ENCODE measurements at regions not wholly inside any gene's neighbourhood (a gene's known extent, or its start where the extent isn't known, plus 50 kb on each side); places are given as distances from the start of the nearest gene placed in this dataset.

DNA sequence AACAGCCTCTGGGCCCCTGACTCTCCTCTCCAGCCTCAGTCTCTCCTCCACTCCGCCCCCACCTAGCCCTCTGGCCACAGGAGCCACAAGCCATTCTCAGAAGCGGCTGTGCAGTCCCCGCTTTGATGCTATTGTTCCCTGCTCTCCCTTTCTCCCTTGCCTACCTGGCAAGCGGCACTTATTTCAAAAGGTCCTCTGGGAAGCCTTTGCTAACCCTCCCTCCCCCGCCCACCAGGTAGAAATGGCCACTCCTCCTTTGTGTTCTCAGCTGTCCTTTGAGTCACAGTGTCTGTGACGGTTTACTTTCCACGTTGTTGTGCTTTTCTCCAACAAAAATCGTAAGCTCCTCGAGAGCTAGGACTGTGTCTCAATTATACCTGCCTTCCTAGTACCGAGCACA, 338.4 kb upstream of the PROX1 start:
- Histone ChIP-seq H3K4me2 (ENCODE audit: low read length) (no peak overlapping the region), H3K27ac (ENCODE audit: low read length) (no peak overlapping the region), H3K4me3 (ENCODE audit: low read length) (no peak overlapping the region), H2AFZ (ENCODE audit: low read depth, low read length) (no peak overlapping the region), H3K27me3 (ENCODE audit: low read depth, low read length) (peaks cover 63% of the 10 kb centered on the region), H3K79me2 (ENCODE audit: low read length) (no peaks in the 10 kb centered on the region), H4K20me1 (ENCODE audit: insufficient read depth, low read length) (no peaks in the 10 kb centered on the region), H3K9ac (ENCODE audit: low read length) (no peak overlapping the region), H3K4me1 (ENCODE audit: low read length) (no peaks in the 10 kb centered on the region), H3K9me3 (ENCODE audit: insufficient read depth, low read length) (no peaks in the 10 kb centered on the region), H3K36me3 (replicated peaks; ENCODE audit: low read depth, low read length) (no peaks in the 10 kb centered on the region)
- TF ChIP-seq EZH2phosphoT487 (IDR thresholded peaks at IDR 0.05; ENCODE audit: low read depth) = no peak
- TF ChIP-seq, protein P1, sequence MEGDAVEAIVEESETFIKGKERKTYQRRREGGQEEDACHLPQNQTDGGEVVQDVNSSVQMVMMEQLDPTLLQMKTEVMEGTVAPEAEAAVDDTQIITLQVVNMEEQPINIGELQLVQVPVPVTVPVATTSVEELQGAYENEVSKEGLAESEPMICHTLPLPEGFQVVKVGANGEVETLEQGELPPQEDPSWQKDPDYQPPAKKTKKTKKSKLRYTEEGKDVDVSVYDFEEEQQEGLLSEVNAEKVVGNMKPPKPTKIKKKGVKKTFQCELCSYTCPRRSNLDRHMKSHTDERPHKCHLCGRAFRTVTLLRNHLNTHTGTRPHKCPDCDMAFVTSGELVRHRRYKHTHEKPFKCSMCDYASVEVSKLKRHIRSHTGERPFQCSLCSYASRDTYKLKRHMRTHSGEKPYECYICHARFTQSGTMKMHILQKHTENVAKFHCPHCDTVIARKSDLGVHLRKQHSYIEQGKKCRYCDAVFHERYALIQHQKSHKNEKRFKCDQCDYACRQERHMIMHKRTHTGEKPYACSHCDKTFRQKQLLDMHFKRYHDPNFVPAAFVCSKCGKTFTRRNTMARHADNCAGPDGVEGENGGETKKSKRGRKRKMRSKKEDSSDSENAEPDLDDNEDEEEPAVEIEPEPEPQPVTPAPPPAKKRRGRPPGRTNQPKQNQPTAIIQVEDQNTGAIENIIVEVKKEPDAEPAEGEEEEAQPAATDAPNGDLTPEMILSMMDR (IDR thresholded peaks at IDR 0.05; ENCODE audit: low read depth, low read length) = no peak

DNA sequence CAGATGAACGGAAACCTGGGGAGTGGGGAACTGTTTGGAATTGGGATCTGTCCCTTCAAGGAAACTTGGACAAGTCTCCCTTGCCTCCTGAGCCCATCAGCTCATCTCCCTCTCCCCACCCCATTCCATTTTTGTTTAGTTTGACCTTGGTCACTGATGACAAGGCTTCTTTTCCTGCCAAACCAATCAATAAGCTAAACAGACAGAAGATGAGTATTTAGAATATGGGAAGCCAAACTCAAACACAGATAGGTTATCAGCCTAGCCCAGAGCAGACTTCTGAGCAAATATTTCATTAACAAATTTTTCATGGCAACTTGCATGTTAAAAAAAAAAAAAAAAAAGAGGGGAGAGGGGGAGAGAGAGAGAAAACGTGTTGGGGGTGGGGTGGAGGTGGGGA, 337.2 kb upstream of the PROX1 start:
- Histone ChIP-seq H3K4me3 (ENCODE audit: low read length) (no peak overlapping the region), H3K4me2 (ENCODE audit: low read length) (no peak overlapping the region), H4K20me1 (ENCODE audit: insufficient read depth, low read length) (no peaks in the 10 kb centered on the region), H3K79me2 (ENCODE audit: low read length) (no peaks in the 10 kb centered on the region), H2AFZ (ENCODE audit: low read depth, low read length) (no peak overlapping the region), H3K36me3 (replicated peaks; ENCODE audit: low read depth, low read length) (no peaks in the 10 kb centered on the region), H3K9me3 (ENCODE audit: insufficient read depth, low read length) (no peaks in the 10 kb centered on the region), H3K9ac (ENCODE audit: low read length) (no peak overlapping the region), H3K27ac (ENCODE audit: low read length) (no peak overlapping the region), H3K4me1 (ENCODE audit: low read length) (no peaks in the 10 kb centered on the region), H3K27me3 (ENCODE audit: low read depth, low read length) (peaks cover 55% of the 10 kb centered on the region)
- TF ChIP-seq, protein P1 (IDR thresholded peaks at IDR 0.05; ENCODE audit: low read depth, low read length) = no peak
- TF ChIP-seq EZH2phosphoT487 (IDR thresholded peaks at IDR 0.05; ENCODE audit: low read depth) = no peak

DNA sequence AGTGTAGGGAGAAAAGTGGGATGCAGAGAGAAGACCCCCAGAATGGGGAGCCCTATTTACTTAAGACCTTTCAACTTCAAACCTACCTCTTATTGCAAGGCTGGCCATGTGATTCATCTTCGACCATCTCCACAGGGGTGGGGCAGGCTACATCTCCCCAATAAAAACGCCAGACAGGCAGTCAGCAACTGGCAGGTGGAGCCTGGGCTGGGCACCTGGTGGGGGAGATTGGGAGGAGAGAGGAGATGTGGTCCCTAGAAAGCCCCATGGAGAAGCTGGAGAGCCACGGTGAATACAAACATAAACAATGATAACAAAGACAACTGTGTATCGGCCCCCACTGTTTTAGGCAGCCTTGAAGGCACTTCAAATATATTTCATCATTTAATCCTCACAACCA, 336.7 kb upstream of the PROX1 start:
- Histone ChIP-seq H3K27me3 (ENCODE audit: low read depth, low read length) (peaks cover 55% of the 10 kb centered on the region), H4K20me1 (ENCODE audit: insufficient read depth, low read length) (no peaks in the 10 kb centered on the region), H3K36me3 (replicated peaks; ENCODE audit: low read depth, low read length) (no peaks in the 10 kb centered on the region), H2AFZ (ENCODE audit: low read depth, low read length) (no peak overlapping the region), H3K4me3 (ENCODE audit: low read length) (no peak overlapping the region), H3K27ac (ENCODE audit: low read length) (no peak overlapping the region), H3K4me1 (ENCODE audit: low read length) (no peaks in the 10 kb centered on the region), H3K9me3 (ENCODE audit: insufficient read depth, low read length) (no peaks in the 10 kb centered on the region), H3K9ac (ENCODE audit: low read length) (no peak overlapping the region), H3K79me2 (ENCODE audit: low read length) (no peaks in the 10 kb centered on the region), H3K4me2 (ENCODE audit: low read length) (no peak overlapping the region)
- TF ChIP-seq EZH2phosphoT487 (IDR thresholded peaks at IDR 0.05; ENCODE audit: low read depth) = no peak
- TF ChIP-seq, protein P1 (IDR thresholded peaks at IDR 0.05; ENCODE audit: low read depth, low read length) = no peak

DNA sequence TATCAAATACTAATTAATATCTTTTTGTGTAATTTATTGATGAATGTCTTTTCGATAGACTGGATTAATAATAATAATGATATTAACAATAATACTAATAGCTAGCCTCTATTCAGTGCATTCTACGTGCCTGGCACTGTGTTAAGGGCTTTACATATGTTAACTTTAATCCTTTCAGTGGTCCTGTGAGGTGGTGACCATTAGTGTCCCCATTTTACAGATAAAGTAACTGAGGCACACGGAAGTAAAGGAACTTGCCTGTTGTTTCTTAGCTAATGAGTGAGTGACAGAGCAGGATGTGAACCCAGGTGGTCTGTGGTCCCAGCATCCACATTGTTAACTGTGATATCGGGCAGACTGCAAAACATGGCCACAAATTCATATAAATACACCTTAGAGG, 335.7 kb upstream of the PROX1 start:
- Histone ChIP-seq H3K36me3 (replicated peaks; ENCODE audit: low read depth, low read length) (no peaks in the 10 kb centered on the region), H3K9ac (ENCODE audit: low read length) (no peak overlapping the region), H3K4me2 (ENCODE audit: low read length) (no peak overlapping the region), H3K27ac (ENCODE audit: low read length) (no peak overlapping the region), H3K27me3 (ENCODE audit: low read depth, low read length) (peaks cover 58% of the 10 kb centered on the region), H2AFZ (ENCODE audit: low read depth, low read length) (no peak overlapping the region), H4K20me1 (ENCODE audit: insufficient read depth, low read length) (no peaks in the 10 kb centered on the region), H3K4me1 (ENCODE audit: low read length) (no peaks in the 10 kb centered on the region), H3K9me3 (ENCODE audit: insufficient read depth, low read length) (no peaks in the 10 kb centered on the region), H3K4me3 (ENCODE audit: low read length) (no peak overlapping the region), H3K79me2 (ENCODE audit: low read length) (no peaks in the 10 kb centered on the region)
- TF ChIP-seq, protein P1 (IDR thresholded peaks at IDR 0.05; ENCODE audit: low read depth, low read length) = no peak
- TF ChIP-seq EZH2phosphoT487 (IDR thresholded peaks at IDR 0.05; ENCODE audit: low read depth) = no peak
